HepG2 (cell line): ENCODE measurements at regions not wholly inside any gene's neighbourhood (a gene's known extent, or its start where the extent isn't known, plus 50 kb on each side); places are given as distances from the start of the nearest gene placed in this dataset.
A peak's percentile ranks its signal among the peaks of the same experiment; 100 is the strongest.

Experiments used
- ATAC-seq: fragments of 200-7000 bp; cut with Tn5 transposase; 3 replicates; pipeline ENCODE4 v1.9.1; 2020; ENCODE audit warnings: mild to moderate bottlenecking, moderate library complexity
- BruUV-seq: library from RNA; stranded (reverse); fragments of 400-500 nt; replicated peaks from 2 replicates; lab custom pipeline; 2021; lab: Mats Ljungman, UMichigan
- CTCF ChIA-PET: fragments of 300-600 bp; formaldehyde crosslinking; extraction: SDS; loops from one replicate; lab custom pipeline; 2021; ENCODE audit warnings: low total read pairs, inconsistent platforms, low intra/inter-chr PET ratio; lab: Yijun Ruan, JAX
- POLR2A ChIA-PET: fragments of 350-600 bp; sonication (Branson Sonifier 250); formaldehyde crosslinking; loops from one replicate; lab custom pipeline; 2020; ENCODE audit warnings: antibody characterized with exemption, inconsistent platforms; lab: Yijun Ruan, JAX
- DNase-seq: peaks from one replicate; pipeline ENCODE4 v3.0.0-alpha.2; 2015; ENCODE audit warnings: low spot score
- FAIRE-seq: peaks from 3 replicates; lab custom pipeline; 2011; peaks lifted over from hg19 to GRCh38; lab: Jason Lieb, UNC
- H2AFZ ChIP-seq: one replicate; pipeline ENCODE4 v1.6.1; 2011; ENCODE audit warnings: low read length, inconsistent platforms
- H3K27ac ChIP-seq: fragments of 300-600 bp; 3 replicates; pipeline ENCODE4 v1.8.0; 2011; ENCODE audit warnings: mixed run types, mild to moderate bottlenecking, mixed read lengths, low read length, inconsistent platforms; ENCODE audit not compliant: insufficient read depth; ENCODE audit errors: extremely low read length
- H3K27me3 ChIP-seq, 2 experiments: fragments of 200-600 bp in 1 of 2; 2 replicates in 1 of 2; 3 replicates in 1 of 2; pipeline versions ENCODE4 v1.6.0 to v1.8.0; 2011; ENCODE audit warnings: low read length in 2 of 2, mild to moderate bottlenecking in 2 of 2, moderate library complexity in 2 of 2, inconsistent platforms in 1 of 2; ENCODE audit not compliant: insufficient read depth in 2 of 2, control insufficient read depth in 1 of 2
- H3K36me3 ChIP-seq, 2 experiments: fragments of 200-600 bp in 1 of 2; replicated peaks in 1 of 2; 2 replicates in 1 of 2; 3 replicates in 1 of 2; pipeline versions ENCODE4 v1.5.1 to v1.8.0; 2011; ENCODE audit warnings: low read length in 2 of 2, inconsistent platforms in 1 of 2; ENCODE audit not compliant: insufficient read depth in 2 of 2, control insufficient read depth in 1 of 2
- H3K4me1 ChIP-seq: 2 replicates; pipeline ENCODE4 v1.5.1; 2012; ENCODE audit warnings: low read length, inconsistent platforms; ENCODE audit not compliant: insufficient read depth
- H3K4me2 ChIP-seq: 2 replicates; pipeline ENCODE4 v1.6.0; 2011; ENCODE audit warnings: low read depth, low read length, inconsistent platforms
- H3K4me3 ChIP-seq, 3 experiments: fragments of 200-600 bp in 1 of 3; sonication (generic), shearing (Covaris generic) in 1 of 3; replicated peaks in 1 of 3; 2 replicates each; pipeline ENCODE4 v1.5.1; 2011 to 2016; ENCODE audit warnings: low read length in 3 of 3, inconsistent platforms in 2 of 3, low read depth in 2 of 3, mild to moderate bottlenecking in 2 of 3, control low read depth in 1 of 3, mixed read lengths in 1 of 3; ENCODE audit not compliant: insufficient read depth in 1 of 3
- H3K79me2 ChIP-seq: one replicate; pipeline ENCODE4 v1.6.1; 2011; ENCODE audit warnings: low read length, inconsistent platforms; ENCODE audit not compliant: insufficient read depth
- H3K9ac ChIP-seq: 2 replicates; pipeline ENCODE4 v1.6.0; 2011; ENCODE audit warnings: mild to moderate bottlenecking, low read depth, low read length, inconsistent platforms; ENCODE audit not compliant: insufficient read depth
- H3K9me3 ChIP-seq: 2 replicates; pipeline ENCODE4 v1.5.1; 2012; ENCODE audit warnings: mild to moderate bottlenecking, low read length
- H4K20me1 ChIP-seq: 2 replicates; pipeline ENCODE4 v1.6.0; 2011; ENCODE audit warnings: inconsistent platforms, mild to moderate bottlenecking, low read length, moderate library complexity; ENCODE audit not compliant: insufficient read depth
- CAMTA2 ChIP-seq: sonication (generic); formaldehyde crosslinking; IDR thresholded peaks from 2 replicates; pipeline ENCODE4 v1.4.0; 2020; ENCODE audit warnings: mild to moderate bottlenecking, missing genetic modification reagents, borderline replicate concordance
- HINFP ChIP-seq: sonication (generic); formaldehyde crosslinking; IDR thresholded peaks from 2 replicates; pipeline ENCODE4 v1.4.0; 2020; ENCODE audit warnings: low read depth, mild to moderate bottlenecking, missing genetic modification reagents
- HNF4A ChIP-seq: sonication (generic); formaldehyde crosslinking; IDR thresholded peaks from 2 replicates; pipeline ENCODE4 v1.4.0; 2020; ENCODE audit warnings: missing genetic modification reagents
- HNF4G ChIP-seq, 2 experiments: sonication (generic) in 1 of 2; formaldehyde crosslinking in 1 of 2; IDR thresholded peaks; 2 replicates each; pipeline versions ENCODE4 v1.4.0 to v1.6.1; 2011 to 2020; ENCODE audit warnings: borderline replicate concordance in 2 of 2, low read depth in 2 of 2, mild to moderate bottlenecking in 2 of 2, low read length in 1 of 2, missing genetic modification reagents in 1 of 2, moderate library complexity in 1 of 2
- LCORL ChIP-seq, 2 experiments: fragments of 450-650 bp in 1 of 2; sonication (generic) in 1 of 2; formaldehyde crosslinking in 1 of 2; IDR thresholded peaks; 2 replicates each; pipeline versions ENCODE4 v1.5.0 to v1.6.1; 2017 to 2020; ENCODE audit warnings: antibody characterized with exemption in 1 of 2, missing genetic modification reagents in 1 of 2
- RFX1 ChIP-seq: fragments of 450-650 bp; IDR thresholded peaks from 2 replicates; pipeline ENCODE4 v1.6.1; 2017
- SALL1 ChIP-seq: sonication (generic); formaldehyde crosslinking; IDR thresholded peaks from 2 replicates; pipeline ENCODE4 v1.8.0; 2022; ENCODE audit warnings: mild to moderate bottlenecking, missing genetic modification reagents
- TEAD3 ChIP-seq: optimal IDR thresholded peaks from 2 replicates; pipeline ENCODE3; 2016; ENCODE audit warnings: borderline replicate concordance
- ZNF292 ChIP-seq: sonication (generic); formaldehyde crosslinking; IDR thresholded peaks from 2 replicates; pipeline ENCODE4 v1.8.1; 2022; ENCODE audit warnings: mild to moderate bottlenecking, low read depth, missing genetic modification reagents, borderline replicate concordance
- ZNF460 ChIP-seq: sonication (generic); formaldehyde crosslinking; IDR thresholded peaks from 2 replicates; pipeline ENCODE4 v1.5.1; 2020; ENCODE audit warnings: missing genetic modification reagents, mild to moderate bottlenecking, borderline replicate concordance
- ZNF687 ChIP-seq: sonication (generic); formaldehyde crosslinking; IDR thresholded peaks from 2 replicates; pipeline ENCODE4 v1.5.1; 2020; ENCODE audit warnings: mild to moderate bottlenecking, missing genetic modification reagents, moderate library complexity
- WGBS: methylation state at CpG from one replicate; pipeline ENCODE4 v1.1.6; 2017; ENCODE audit warnings: low lambda C conversion rate; 5-methylcytosine and 5-hydroxymethylcytosine counted together
- in situ Hi-C: cut with HindIII; loops from 2 replicates; pipeline ENCODE4 v1.10.0; 2017; ENCODE audit warnings: low pct_unique_long_range_greater_than_20kb; ENCODE audit not compliant: extremely low pct_ligation_motif_present
- intact Hi-C: fragments of 100-400 bp; cut with micrococcal nuclease; formaldehyde crosslinking; loops from one replicate; pipeline ENCODE4 v1.10.0; 2022; ENCODE audit not compliant: unreplicated experiment
- TF ChIP-seq, protein P1 (sequence below): sonication (generic); formaldehyde crosslinking; conservative IDR thresholded peaks from 2 replicates; pipeline ENCODE4 v1.4.0; 2020; ENCODE audit warnings: mild to moderate bottlenecking, missing genetic modification reagents, moderate library complexity
- TF ChIP-seq, protein P2 (sequence below): sonication (generic); formaldehyde crosslinking; IDR thresholded peaks from 2 replicates; pipeline ENCODE4 v1.8.0; 2022; ENCODE audit warnings: low read depth, missing genetic modification reagents

DNA sequence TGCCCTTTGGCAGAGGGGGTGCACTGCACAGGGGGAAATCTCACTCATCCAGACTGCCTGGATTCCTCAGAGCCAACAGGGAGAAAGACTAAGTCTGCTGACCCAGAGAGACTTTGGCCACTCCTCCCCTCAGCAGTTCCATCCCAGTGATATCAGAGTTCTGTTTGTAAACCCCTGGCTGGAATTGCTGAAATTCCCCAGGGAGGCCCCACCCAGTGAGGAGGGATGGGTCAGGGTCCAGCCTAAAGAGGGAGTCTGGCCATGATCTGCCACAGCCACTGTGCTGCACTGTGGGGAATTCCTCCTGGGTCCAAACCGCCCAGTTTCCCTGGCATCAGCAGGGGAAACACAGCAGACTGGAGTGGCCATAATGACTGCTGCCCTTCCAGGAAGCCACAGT lies 54.9 kb upstream of the USP15 start:
- Histone ChIP-seq H3K4me3 (0 out of 6 replicates have a peak overlapping the region, but pooled peaks of 1 of the 3 experiments have one; percentile 0), H3K79me2 (no peaks in the 10 kb centered on the region), H3K36me3 (no peaks in the 10 kb centered on the region), H3K4me1 (peaks cover 13% of the 10 kb centered on the region), H3K9me3 (no peaks in the 10 kb centered on the region), H4K20me1 (no peaks in the 10 kb centered on the region), H2AFZ (no peak overlapping the region), H3K27ac (peak overlapping the region; percentile 23), H3K27me3 (no peaks in the 10 kb centered on the region), H3K4me2 (peak overlapping the region; percentile 46), H3K9ac (no peak overlapping the region)
- intact Hi-C loops, result no loop called here
- FAIRE-seq (no peak), ATAC-seq (peak; percentile 97), DNase-seq (peak; percentile 63)
- WGBS, result 0% methylated on average over 1 of the region's 1 CpG
- no TSS peak for BruUV-seq
- in situ Hi-C loops, result no loop called here
- CTCF ChIA-PET, result no interaction called here
- POLR2A ChIA-PET, result no interaction called here
- TF ChIP-seq HINFP, result 0 out of 2 replicates have a peak, but pooled peaks have one; percentile 21
- peak; percentile 50; the same call in 1 of the 2 replicates for TF ChIP-seq ZNF292 (CRISPR knock-in tag)
- TF ChIP-seq, protein P1, sequence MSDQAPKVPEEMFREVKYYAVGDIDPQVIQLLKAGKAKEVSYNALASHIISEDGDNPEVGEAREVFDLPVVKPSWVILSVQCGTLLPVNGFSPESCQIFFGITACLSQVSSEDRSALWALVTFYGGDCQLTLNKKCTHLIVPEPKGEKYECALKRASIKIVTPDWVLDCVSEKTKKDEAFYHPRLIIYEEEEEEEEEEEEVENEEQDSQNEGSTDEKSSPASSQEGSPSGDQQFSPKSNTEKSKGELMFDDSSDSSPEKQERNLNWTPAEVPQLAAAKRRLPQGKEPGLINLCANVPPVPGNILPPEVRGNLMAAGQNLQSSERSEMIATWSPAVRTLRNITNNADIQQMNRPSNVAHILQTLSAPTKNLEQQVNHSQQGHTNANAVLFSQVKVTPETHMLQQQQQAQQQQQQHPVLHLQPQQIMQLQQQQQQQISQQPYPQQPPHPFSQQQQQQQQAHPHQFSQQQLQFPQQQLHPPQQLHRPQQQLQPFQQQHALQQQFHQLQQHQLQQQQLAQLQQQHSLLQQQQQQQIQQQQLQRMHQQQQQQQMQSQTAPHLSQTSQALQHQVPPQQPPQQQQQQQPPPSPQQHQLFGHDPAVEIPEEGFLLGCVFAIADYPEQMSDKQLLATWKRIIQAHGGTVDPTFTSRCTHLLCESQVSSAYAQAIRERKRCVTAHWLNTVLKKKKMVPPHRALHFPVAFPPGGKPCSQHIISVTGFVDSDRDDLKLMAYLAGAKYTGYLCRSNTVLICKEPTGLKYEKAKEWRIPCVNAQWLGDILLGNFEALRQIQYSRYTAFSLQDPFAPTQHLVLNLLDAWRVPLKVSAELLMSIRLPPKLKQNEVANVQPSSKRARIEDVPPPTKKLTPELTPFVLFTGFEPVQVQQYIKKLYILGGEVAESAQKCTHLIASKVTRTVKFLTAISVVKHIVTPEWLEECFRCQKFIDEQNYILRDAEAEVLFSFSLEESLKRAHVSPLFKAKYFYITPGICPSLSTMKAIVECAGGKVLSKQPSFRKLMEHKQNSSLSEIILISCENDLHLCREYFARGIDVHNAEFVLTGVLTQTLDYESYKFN, result peak; percentile 60
- no peak for TF ChIP-seq CAMTA2 (CRISPR knock-in tag)
- TF ChIP-seq SALL1, result peak; percentile 29; the same call in 1 of the 2 replicates
- 0 out of 2 replicates have a peak, but pooled peaks have one; percentile 9 for TF ChIP-seq ZNF687 (CRISPR knock-in tag)
- TF ChIP-seq LCORL (IDR thresholded peaks at IDR 0.05), result no peak
- 0 out of 2 replicates have a peak, but pooled peaks have one; percentile 37 for TF ChIP-seq LCORL (CRISPR knock-in tag; IDR thresholded peaks at IDR 0.05)
- TF ChIP-seq HNF4G (IDR thresholded peaks at IDR 0.05; ENCODE audit: borderline replicate concordance, low read depth, low read length), result 0 out of 2 replicates have a peak, but pooled peaks have one; percentile 27
- TF ChIP-seq HNF4G (CRISPR knock-in tag; IDR thresholded peaks at IDR 0.05; ENCODE audit: borderline replicate concordance, low read depth), result no peak
- TF ChIP-seq, protein P2, sequence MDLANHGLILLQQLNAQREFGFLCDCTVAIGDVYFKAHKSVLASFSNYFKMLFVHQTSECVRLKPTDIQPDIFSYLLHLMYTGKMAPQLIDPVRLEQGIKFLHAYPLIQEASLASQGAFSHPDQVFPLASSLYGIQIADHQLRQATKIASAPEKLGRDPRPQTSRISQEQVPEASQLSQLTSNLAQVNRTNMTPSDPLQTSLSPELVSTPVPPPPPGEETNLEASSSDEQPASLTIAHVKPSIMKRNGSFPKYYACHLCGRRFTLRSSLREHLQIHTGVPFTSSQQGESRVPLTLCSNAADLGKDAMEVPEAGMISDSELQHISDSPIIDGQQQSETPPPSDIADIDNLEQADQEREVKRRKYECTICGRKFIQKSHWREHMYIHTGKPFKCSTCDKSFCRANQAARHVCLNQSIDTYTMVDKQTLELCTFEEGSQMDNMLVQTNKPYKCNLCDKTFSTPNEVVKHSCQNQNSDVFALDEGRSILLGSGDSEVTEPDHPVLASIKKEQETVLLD (CRISPR knock-in tag), result no peak
- peak; percentile 54 for TF ChIP-seq TEAD3 (CRISPR knock-in tag)
- TF ChIP-seq RFX1, result no peak
- no peak for TF ChIP-seq ZNF460 (CRISPR knock-in tag)
- TF ChIP-seq HNF4A (CRISPR knock-in tag), result peak; percentile 65
